Peyer's patch (tissue), 4 donors: ENCODE measurements at regions not wholly inside any gene's neighbourhood (a gene's known extent, or its start where the extent isn't known, plus 50 kb on each side); places are given as distances from the start of the nearest gene placed in this dataset.

Experiments used
- POLR2A ChIP-seq, 2 donors: fragments of 450-650 bp; IDR thresholded peaks; one replicate each; pipeline ENCODE4 v1.5.1; 2017; ENCODE audit warnings: antibody characterized with exemption in 2 of 2, mild to moderate bottlenecking in 2 of 2, moderate library complexity in 2 of 2
- TF ChIP-seq, protein P1 (sequence below), 6 experiments: fragments of 450-650 bp in 4 of 6; fragments of 200-600 bp in 2 of 6; sonication (generic) in 1 of 6; IDR thresholded peaks; one replicate each; pipeline ENCODE4 v1.5.1; 2017 to 2019; ENCODE audit warnings: antibody characterized with exemption in 6 of 6, mild to moderate bottlenecking in 3 of 6, moderate library complexity in 1 of 6

- TF ChIP-seq, protein P1, sequence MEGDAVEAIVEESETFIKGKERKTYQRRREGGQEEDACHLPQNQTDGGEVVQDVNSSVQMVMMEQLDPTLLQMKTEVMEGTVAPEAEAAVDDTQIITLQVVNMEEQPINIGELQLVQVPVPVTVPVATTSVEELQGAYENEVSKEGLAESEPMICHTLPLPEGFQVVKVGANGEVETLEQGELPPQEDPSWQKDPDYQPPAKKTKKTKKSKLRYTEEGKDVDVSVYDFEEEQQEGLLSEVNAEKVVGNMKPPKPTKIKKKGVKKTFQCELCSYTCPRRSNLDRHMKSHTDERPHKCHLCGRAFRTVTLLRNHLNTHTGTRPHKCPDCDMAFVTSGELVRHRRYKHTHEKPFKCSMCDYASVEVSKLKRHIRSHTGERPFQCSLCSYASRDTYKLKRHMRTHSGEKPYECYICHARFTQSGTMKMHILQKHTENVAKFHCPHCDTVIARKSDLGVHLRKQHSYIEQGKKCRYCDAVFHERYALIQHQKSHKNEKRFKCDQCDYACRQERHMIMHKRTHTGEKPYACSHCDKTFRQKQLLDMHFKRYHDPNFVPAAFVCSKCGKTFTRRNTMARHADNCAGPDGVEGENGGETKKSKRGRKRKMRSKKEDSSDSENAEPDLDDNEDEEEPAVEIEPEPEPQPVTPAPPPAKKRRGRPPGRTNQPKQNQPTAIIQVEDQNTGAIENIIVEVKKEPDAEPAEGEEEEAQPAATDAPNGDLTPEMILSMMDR (IDR thresholded peaks at IDR 0.05) = no peak
- TF ChIP-seq POLR2A (IDR thresholded peaks at IDR 0.05) = no peak
Measured at GRCh38 chr2:43098539-43098938, 127.9 kb downstream of the ZFP36L2 start.
